T-helper 2 cell (primary cell): ENCODE measurements at regions not wholly inside any gene's neighbourhood (a gene's known extent, or its start where the extent isn't known, plus 50 kb on each side); places are given as distances from the start of the nearest gene placed in this dataset.
"Not testable (repeated sequence)": the region's sequence is repeated elsewhere in the genome, so short reads cannot be mapped to it uniquely, and the experiment has no call there.

Experiments
- DNase-seq, 5 experiments: peaks; one replicate each; pipeline versions ENCODE4 v3.0.0 to v3.0.0-alpha.2; 2012 to 2022

DNA sequence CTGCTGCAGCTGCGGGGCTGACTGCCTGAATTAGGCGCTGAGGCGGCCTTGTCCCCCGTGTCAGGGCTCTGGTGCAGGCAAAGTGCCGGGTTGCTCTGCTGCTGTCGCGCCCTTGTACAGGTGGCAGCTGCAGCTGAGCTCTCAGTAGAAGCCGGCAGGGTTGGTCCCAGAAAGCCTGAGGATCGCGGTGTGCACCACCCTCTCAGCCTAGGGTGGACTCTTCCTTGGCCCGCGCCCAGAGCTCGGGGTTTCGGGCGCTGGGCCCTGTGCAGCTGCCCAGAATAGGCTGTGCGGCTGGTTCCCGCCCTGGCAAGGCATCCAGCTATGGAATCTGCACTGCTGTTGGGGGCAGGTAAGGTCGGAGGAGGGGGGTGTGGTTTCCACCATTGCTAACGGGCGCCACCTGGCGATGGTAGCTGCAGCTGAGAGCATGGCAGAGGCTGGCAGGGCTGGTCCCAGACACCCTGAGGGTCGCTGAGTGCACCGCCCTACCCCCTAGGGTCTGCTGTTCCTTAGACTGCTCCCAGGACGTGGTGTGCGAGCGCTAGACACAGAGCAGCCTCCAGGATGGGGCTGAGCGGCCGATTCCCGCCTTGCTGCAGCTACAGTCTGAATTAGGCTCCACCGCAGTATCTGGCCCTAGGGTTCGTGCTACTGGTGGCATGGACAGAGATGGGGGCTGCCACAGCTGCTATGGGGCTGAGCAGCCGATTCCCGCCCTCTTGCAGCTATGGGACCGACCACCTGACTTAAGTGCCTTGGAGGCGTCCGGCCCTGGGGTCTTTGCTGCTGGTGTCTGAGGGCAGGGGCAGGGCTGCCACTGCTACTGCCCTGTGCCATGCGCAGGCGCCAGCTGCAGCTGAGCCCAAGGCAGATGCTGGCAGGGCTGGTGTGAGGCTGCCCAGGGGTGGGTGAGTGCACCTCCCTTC lies 145.0 kb downstream of the CCDC74A start:
- peak in 4 of 5 experiments; percentile 42 to 53 (median 47) for DNase-seq

GRCh38 chr2:131673400-131674173 lies 145.9 kb downstream of the CCDC74A start:
- peak in 4 of 5 experiments; percentile 39 to 55 (median 49) for DNase-seq

DNA sequence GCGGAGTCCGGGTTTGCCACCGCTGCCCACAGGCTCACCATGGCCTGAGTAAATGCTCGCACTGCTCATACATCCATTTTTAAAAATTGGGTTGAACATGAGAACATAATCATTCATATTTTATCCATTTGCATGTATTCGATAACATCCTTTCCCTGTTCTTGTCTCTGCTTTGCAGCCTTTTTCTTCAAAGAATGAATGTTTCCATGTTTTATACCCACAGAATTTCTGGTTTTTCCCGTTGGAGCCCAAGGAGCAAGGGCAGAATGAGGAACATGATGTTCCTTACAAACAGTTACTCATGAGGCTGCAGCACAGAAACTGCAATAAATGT lies 146.5 kb downstream of the CCDC74A start:
- DNase-seq = no peak

GRCh38 chr2:131681611-131682121 lies 154.0 kb downstream of the CCDC74A start:
- DNase-seq = not testable (repeated sequence)

DNA sequence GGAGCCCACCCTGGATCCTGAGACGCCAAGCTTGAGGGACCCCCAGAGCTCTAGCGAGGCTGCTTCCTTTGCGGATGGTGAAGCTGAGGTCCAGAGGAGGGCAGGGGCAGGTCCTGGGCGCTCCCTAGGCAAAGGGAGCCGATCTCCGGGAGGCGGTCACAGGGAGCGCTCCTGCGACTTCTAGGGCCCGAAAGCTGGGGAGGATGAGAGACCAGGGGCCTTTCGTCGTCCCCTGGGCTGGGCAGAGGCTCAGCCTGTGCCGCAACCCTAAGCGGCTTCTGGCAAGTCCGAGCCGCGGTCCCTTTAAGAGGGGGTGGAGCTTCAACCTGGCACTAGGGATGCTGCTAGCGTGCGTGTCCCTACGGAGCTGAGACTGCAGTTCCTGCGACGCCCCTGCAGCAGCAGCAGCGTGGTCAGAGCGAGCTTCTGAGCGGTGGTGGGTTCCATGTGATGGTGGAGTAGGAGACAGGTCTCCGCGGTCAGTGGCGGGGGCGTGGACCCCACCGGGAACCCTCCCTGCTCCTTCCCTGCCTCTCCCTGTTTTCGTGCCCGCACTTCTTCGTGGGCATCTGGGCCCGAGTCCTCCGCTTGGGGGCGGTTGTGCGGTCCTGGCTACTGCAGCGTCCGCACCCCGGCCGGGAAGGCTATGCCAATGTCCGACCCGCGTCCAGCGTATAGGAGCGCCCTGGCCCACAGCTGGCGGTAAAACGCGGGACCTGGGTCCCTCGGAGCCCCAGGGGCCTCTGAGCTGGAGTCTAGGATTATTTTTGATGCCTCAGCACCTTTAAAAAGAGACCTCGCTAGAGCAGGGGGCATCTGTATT lies 154.6 kb downstream of the CCDC74A start:
- peak; percentile 36 to 90 (median 62) for DNase-seq

DNA sequence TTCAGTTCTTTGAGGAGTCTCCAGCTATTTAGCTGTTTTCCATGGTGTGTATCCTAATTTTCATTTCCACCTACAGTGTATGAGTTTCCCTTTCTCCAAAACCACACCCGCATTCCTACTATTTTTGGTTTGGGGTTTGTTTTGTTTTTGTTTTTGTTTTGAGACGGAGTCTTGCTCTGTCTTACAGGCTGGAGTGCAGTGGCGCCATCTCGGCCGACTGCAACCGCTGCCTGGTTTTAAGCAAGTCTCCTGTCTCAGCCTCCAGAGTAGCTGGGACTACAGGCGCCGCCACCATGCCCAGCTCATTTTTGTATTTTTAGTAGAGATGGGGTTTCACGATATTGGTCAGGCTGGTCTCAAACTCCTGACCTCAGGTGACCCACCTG lies 155.2 kb downstream of the CCDC74A start:
- DNase-seq = peak in 1 of 5 experiments; percentile 64

DNA sequence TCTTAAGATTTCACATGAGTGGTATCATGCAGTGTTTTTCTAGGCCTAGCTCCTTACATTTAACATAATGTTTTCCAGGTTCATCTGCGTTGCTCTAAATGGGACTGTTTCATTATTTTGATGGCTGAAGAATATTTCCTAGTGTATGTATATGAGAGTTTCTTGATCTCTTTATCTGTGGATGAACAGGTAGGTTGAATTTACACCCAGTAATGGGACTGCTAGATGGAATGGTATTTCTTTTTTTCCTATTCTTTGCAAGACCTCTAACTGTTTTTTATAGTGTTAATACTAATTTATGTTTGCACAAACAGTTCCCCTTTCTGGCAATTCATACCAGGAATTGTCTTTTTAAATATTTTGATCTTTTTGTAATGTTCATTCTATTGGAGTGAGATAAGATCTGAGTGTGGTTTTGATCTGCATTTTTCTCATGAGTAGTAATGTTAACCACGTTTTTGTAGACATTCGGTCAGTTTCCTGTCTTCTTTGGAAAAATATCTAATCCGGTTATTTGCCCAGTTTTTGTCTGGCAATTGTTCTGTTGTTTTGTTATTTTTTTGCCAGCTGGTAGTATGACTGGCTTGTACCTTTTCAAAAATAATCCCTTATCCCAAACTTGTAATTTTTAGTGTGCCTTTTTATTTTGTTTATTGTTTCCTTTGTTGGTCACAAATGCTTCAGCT lies 157.1 kb downstream of the CCDC74A start:
- DNase-seq = peak in 1 of 5 experiments; percentile 17

DNA sequence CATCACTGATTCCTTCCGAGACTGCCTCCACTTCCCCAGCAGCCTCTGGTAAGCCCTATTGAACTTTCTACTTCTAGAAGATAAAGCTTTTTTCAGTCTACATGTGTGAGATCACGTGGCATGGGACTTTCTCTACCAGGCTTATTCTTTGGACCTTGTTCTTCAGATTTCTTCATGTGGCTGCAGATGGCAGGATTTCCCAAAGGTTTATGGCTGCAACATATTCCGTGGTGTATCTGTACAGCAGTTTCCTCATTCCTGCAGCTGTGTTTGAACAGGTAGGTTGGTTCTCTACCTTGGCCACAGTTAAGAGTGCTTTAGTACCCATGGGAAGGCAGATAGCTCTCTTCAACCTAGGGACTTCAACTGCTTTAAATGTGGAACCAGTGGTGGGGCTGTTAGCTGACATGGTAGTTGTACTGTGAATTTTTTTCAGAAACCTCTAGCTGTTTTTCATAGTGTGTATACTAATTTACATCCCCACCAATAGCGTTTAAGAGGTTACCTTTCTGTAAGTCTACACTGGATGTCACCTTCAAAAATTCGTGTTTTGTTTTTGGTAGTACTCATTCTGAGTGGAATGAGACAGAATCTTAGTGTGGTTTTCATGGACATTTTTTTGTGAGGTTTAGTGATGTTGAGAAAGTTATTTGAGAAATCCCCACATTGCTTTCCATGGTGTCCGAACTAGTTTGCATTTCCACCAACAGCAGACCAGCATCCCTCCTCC lies 158.6 kb downstream of the CCDC74A start:
- not testable (repeated sequence) for DNase-seq

- not testable (repeated sequence) for DNase-seq
Measured at GRCh38 chr2:131686894-131687238, 159.2 kb downstream of the CCDC74A start.

GRCh38 chr2:131689066-131689465 lies 161.4 kb downstream of the CCDC74A start:
- not testable (repeated sequence) for DNase-seq

- not testable (repeated sequence) for DNase-seq
Measured at GRCh38 chr2:131711268-131711667, 183.6 kb downstream of the CCDC74A start.

DNA sequence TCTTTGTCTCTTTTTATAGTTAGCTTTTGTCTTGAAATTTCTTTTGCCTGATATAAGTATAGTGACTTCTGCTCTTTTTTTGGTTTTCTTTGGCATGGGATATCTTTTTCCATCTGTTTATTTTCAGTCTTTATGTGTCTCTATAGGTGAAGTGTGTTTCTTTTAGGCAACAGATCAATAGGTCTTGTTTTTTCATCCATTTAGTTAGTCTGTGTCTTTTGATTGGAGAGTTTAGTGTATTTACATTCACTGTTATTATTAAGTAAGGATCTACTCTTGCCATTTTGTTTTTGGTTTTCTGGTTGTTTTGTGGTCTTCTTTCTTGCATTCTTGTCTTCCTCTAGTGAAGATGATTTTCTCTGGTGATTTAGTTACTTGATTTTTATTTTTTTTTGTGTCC lies 190.2 kb downstream of the CCDC74A start:
- not testable (repeated sequence) for DNase-seq

- not testable (repeated sequence) for DNase-seq
Measured at GRCh38 chr2:131721163-131721562, 193.5 kb downstream of the CCDC74A start.

DNA sequence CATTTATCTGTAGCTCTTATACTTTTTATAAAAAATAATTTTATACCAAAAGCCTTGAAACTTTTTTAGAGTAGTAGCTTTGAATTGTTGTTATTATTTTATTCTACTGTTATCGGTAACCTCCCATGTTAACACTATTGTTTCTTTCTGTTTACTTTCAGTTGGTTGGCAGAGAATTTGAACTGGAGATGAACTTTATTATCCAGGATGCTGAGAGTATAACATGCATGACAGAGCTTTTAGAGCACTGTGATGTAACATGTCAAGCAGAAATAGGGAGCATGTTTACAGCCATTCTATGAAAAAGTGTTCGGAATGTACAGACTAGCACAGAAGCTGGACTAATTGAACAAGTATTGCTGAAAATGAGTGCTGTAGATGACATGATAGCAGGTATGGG lies 194.6 kb downstream of the CCDC74A start:
- not testable (repeated sequence) for DNase-seq

GRCh38 chr2:131724019-131724418 lies 196.3 kb downstream of the CCDC74A start:
- DNase-seq = no peak

- DNase-seq = not testable (repeated sequence)
Measured at GRCh38 chr2:131728451-131728850, 200.8 kb downstream of the CCDC74A start.

DNA sequence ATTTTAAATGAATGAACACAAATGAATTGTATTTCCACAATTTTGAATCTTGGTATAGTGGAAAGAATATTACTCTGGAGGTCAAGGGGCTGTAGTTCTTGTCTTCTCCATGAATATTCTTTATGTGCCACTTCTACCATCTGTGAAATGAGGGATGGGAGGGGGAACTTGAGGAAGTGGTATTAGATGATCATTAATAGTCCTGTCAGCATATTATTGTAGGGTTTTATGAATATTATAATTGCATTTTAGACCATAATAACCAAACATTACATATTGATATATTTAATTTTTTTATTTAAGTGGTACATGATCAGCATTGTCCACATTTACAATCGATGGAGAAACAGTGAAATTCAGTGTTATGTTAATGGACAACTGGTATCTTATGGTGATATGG lies 205.8 kb downstream of the CCDC74A start:
- DNase-seq = not testable (repeated sequence)

GRCh38 chr2:131736406-131736805 lies 208.7 kb downstream of the CCDC74A start:
- DNase-seq = not testable (repeated sequence)

- not testable (repeated sequence) for DNase-seq
Measured at GRCh38 chr2:131738533-131738932, 210.8 kb downstream of the CCDC74A start.

- DNase-seq = not testable (repeated sequence)
Measured at GRCh38 chr2:131738996-131739434, 211.3 kb downstream of the CCDC74A start.
